Hepatocyte (in vitro differentiated cells): ENCODE measurements at regions not wholly inside any gene's neighbourhood (a gene's known extent, or its start where the extent isn't known, plus 50 kb on each side); places are given as distances from the start of the nearest gene placed in this dataset.

Experiments used
- EZH2 ChIP-seq: fragments of 200-600 bp; sonication (generic); IDR thresholded peaks from 2 replicates; pipeline ENCODE4 v1.6.1; 2016; ENCODE audit warnings: antibody characterized with exemption, mild to moderate bottlenecking, borderline replicate concordance
- TF ChIP-seq, protein P1 (sequence below): fragments of 200-600 bp; sonication (generic); IDR thresholded peaks from 2 replicates; pipeline ENCODE4 v1.5.1; 2016; ENCODE audit warnings: antibody characterized with exemption, mild to moderate bottlenecking; ENCODE audit not compliant: poor library complexity

GRCh38 chr2:116489292-116489691 lies 1325.2 kb upstream of the DDX18 start:
- TF ChIP-seq, protein P1, sequence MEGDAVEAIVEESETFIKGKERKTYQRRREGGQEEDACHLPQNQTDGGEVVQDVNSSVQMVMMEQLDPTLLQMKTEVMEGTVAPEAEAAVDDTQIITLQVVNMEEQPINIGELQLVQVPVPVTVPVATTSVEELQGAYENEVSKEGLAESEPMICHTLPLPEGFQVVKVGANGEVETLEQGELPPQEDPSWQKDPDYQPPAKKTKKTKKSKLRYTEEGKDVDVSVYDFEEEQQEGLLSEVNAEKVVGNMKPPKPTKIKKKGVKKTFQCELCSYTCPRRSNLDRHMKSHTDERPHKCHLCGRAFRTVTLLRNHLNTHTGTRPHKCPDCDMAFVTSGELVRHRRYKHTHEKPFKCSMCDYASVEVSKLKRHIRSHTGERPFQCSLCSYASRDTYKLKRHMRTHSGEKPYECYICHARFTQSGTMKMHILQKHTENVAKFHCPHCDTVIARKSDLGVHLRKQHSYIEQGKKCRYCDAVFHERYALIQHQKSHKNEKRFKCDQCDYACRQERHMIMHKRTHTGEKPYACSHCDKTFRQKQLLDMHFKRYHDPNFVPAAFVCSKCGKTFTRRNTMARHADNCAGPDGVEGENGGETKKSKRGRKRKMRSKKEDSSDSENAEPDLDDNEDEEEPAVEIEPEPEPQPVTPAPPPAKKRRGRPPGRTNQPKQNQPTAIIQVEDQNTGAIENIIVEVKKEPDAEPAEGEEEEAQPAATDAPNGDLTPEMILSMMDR, result no peak
- TF ChIP-seq EZH2, result no peak
